BJ (cell line): ENCODE measurements at regions not wholly inside any gene's neighbourhood (a gene's known extent, or its start where the extent isn't known, plus 50 kb on each side); places are given as distances from the start of the nearest gene placed in this dataset.
A peak's percentile ranks its signal among the peaks of the same experiment; 100 is the strongest.

Source experiments
- CTCF ChIA-PET: fragments of 350-600 bp; formaldehyde crosslinking; extraction: SDS; loops from one replicate; lab custom pipeline; 2021; ENCODE audit warnings: antibody characterized with exemption, inconsistent platforms; lab: Yijun Ruan, JAX
- POLR2A ChIA-PET: fragments of 300-600 bp; sonication (Branson Sonifier 250); formaldehyde crosslinking; extraction: SDS; loops from one replicate; lab custom pipeline; 2021; ENCODE audit warnings: antibody characterized with exemption; lab: Charles Lee
- DNase-seq: peaks from one replicate; pipeline ENCODE4 v3.0.0-alpha.2; 2011; ENCODE audit warnings: low read depth
- H3K27me3 ChIP-seq: 2 replicates; pipeline ENCODE4 v1.6.0; 2011; ENCODE audit warnings: low read length; ENCODE audit not compliant: control insufficient read depth, insufficient read depth
- H3K36me3 ChIP-seq: 2 replicates; pipeline ENCODE4 v1.5.1; 2011; ENCODE audit warnings: low read length; ENCODE audit not compliant: control insufficient read depth, insufficient read depth
- H3K4me3 ChIP-seq: 2 replicates; pipeline ENCODE4 v1.5.1; 2011; ENCODE audit warnings: low read depth, mild to moderate bottlenecking, control low read depth, low read length
- CTCF ChIP-seq: IDR thresholded peaks from 2 replicates; pipeline ENCODE4 v1.5.1; 2011; ENCODE audit warnings: low read depth, mild to moderate bottlenecking, control low read depth, inconsistent platforms, low read length, moderate library complexity; ENCODE audit not compliant: insufficient read depth

DNA sequence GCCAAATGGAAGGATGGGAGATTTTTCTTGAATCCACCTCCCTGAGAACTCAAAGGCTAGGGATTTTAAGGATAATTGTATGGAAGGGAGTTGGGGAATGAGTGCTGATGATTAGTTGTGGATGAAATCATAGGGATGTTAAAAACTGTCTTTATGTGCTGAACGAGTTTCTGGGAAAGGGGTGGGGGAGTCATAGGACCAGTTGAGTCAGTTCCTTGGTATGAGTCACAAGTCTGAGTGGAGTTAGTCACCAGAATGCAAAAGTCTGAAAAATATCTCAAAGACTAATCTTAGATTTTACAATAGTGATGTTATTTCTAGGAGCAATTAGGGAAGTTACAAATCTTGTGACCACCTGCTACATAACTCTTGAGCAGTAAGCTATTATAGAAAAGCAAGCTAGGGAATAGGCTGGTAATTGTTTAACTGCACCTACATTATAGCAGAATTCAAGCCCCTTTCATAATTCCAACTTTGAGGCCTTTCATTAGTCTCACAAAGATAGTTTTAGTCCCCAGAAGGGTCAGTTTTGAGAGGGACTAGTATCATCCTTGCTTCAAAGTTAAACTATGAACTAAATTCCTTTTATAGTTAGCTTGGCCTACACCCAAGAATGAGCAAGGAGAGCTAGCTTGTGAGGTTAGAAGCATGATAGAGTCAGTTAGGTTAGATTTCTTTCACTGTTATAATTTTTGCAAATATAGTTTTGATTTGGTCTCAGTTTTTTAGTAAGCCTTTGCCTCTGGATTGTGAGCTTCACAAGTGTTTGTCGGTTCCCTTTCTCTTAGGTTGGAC lies 668.0 kb downstream of the ETS1 start:
- no peak for TF ChIP-seq CTCF
- POLR2A ChIA-PET, result no interaction called here
- Histone ChIP-seq H3K4me3 (no peak overlapping the region), H3K27me3 (no peaks in the 10 kb centered on the region), H3K36me3 (no peaks in the 10 kb centered on the region)
- peak; percentile 95 for DNase-seq
- CTCF ChIA-PET, result interaction anchor here (0.5 to 1.5 kb wide), 3 partner anchors 11 to 108 kb away, joined by 3 to 4 read pairs (median 3); no protein-coding TSS in a partner anchor

- H3K27me3 ChIP-seq, result no peaks in the 10 kb centered on the region
- H3K36me3 ChIP-seq, result no peaks in the 10 kb centered on the region
- no peak overlapping the region for H3K4me3 ChIP-seq
- ChIA-PET CTCF (interaction anchor here (0.7 kb wide), 1 partner anchor 829 kb away, joined by 3 read pairs; no protein-coding TSS in a partner anchor), POLR2A (no interaction called here)
- no peak for DNase-seq
- no peak for TF ChIP-seq CTCF
These were observed 685.0 kb downstream of the ETS1 start for GRCh38 chr11:127902382-127902781.

GRCh38 chr11:127898422-127899365 lies 688.7 kb downstream of the ETS1 start:
- Histone ChIP-seq H3K27me3 (no peaks in the 10 kb centered on the region), H3K4me3 (no peak overlapping the region), H3K36me3 (no peaks in the 10 kb centered on the region)
- TF ChIP-seq CTCF, result no peak
- CTCF ChIA-PET, result interaction anchor here (1.4 kb wide), 1 partner anchor 12 kb away, joined by 3 read pairs; no protein-coding TSS in a partner anchor
- POLR2A ChIA-PET, result no interaction called here
- no peak for DNase-seq

DNA sequence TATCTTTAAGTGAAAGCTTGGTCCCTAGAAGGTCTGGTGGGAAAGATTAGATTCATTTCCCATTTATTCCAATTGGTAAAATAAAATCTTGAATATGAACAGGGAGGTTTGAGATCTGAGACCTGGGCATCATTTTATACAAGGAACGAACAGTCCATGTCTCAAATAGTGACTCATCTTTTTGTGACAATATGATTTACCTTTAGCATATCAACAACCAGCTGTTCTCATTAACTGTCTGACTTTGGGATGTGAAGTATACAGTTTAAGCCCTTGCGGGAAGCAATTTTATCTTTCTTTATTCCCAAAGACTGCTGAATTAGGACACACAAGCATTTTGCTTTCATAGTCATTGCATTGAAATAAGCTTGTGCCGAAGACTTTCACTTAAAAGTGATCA lies 691.6 kb downstream of the ETS1 start:
- Histone ChIP-seq H3K36me3 (no peaks in the 10 kb centered on the region), H3K27me3 (no peaks in the 10 kb centered on the region), H3K4me3 (no peak overlapping the region)
- POLR2A ChIA-PET, result no interaction called here
- no peak for TF ChIP-seq CTCF
- CTCF ChIA-PET, result no interaction called here
- DNase-seq, result no peak

DNA sequence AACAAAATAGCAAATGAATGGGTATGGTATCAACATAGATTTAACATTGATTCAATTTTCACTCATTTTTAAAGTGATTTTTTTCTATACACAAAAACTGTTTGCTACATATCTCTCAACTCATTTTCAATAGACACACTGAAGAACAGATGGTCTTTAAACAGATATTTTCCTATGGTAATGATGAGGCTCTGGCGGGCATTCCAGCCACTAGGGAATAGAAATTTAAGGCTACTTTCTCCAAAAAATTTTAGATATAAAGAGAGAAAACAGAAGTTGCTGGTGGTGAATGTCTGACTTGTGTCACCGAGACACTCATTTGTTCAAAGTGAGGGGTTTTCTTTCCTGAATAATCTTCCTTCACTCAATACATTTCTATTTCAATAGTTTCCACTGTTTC lies 693.0 kb downstream of the ETS1 start:
- ChIA-PET CTCF (no interaction called here), POLR2A (no interaction called here)
- H3K4me3 ChIP-seq, result no peak overlapping the region
- DNase-seq, result no peak
- no peaks in the 10 kb centered on the region for H3K36me3 ChIP-seq
- H3K27me3 ChIP-seq, result no peaks in the 10 kb centered on the region
- TF ChIP-seq CTCF, result no peak
